Tibial nerve (tissue), 4 donors: ENCODE measurements at regions not wholly inside any gene's neighbourhood (a gene's known extent, or its start where the extent isn't known, plus 50 kb on each side); places are given as distances from the start of the nearest gene placed in this dataset.

ENCODE experiments used
- DNase-seq, 2 donors: peaks; one replicate each; pipeline ENCODE4 v3.0.0-alpha.2; 2019; ENCODE audit warnings: low spot score in 2 of 2
- H3K27ac ChIP-seq, 4 donors: fragments of 200-600 bp; sonication (generic) in 3 of 4; one replicate each; pipeline ENCODE4 v1.5.1; 2017 to 2019; ENCODE audit warnings: mild to moderate bottlenecking in 1 of 4
- H3K27me3 ChIP-seq, 2 donors: fragments of 200-600 bp; sonication (generic) in 1 of 2; one replicate each; pipeline versions ENCODE4 v1.5.1 to v1.6.0; 2017 to 2019
- H3K36me3 ChIP-seq, 3 donors: fragments of 200-600 bp; sonication (generic); one replicate each; pipeline ENCODE4 v1.5.1; 2018 to 2019
- H3K4me1 ChIP-seq, 4 donors: fragments of 200-600 bp; sonication (generic) in 3 of 4; one replicate each; pipeline ENCODE4 v1.5.1; 2017 to 2019
- H3K4me3 ChIP-seq, 4 donors: fragments of 200-600 bp; sonication (generic) in 3 of 4; one replicate each; pipeline ENCODE4 v1.5.1; 2017 to 2019; ENCODE audit warnings: mild to moderate bottlenecking in 1 of 4, moderate library complexity in 1 of 4
- H3K9me3 ChIP-seq, 4 donors: fragments of 200-600 bp; sonication (generic) in 3 of 4; one replicate each; pipeline ENCODE4 v1.5.1; 2017 to 2019
- EP300 ChIP-seq, 2 donors: sonication (generic); formaldehyde crosslinking; IDR thresholded peaks; one replicate each; pipeline ENCODE4 v1.6.1; 2017; ENCODE audit warnings: antibody characterized with exemption in 2 of 2, mild to moderate bottlenecking in 1 of 2
- POLR2A ChIP-seq, 2 donors: fragments of 450-650 bp; IDR thresholded peaks; one replicate each; pipeline ENCODE4 v1.6.1; 2017; ENCODE audit warnings: antibody characterized with exemption in 2 of 2, mild to moderate bottlenecking in 2 of 2, moderate library complexity in 2 of 2
- WGBS, 2 donors: methylation state at CpG; one replicate each; pipeline ENCODE4 v1.1.5; 2018; 5-methylcytosine and 5-hydroxymethylcytosine counted together
- TF ChIP-seq, protein P1 (sequence below), 5 experiments: fragments of 200-600 bp in 3 of 5; fragments of 450-650 bp in 2 of 5; sonication (generic) in 3 of 5; IDR thresholded peaks; one replicate each; pipeline ENCODE4 v1.5.1; 2016 to 2019; ENCODE audit warnings: antibody characterized with exemption in 5 of 5, mild to moderate bottlenecking in 3 of 5, moderate library complexity in 2 of 5

DNA sequence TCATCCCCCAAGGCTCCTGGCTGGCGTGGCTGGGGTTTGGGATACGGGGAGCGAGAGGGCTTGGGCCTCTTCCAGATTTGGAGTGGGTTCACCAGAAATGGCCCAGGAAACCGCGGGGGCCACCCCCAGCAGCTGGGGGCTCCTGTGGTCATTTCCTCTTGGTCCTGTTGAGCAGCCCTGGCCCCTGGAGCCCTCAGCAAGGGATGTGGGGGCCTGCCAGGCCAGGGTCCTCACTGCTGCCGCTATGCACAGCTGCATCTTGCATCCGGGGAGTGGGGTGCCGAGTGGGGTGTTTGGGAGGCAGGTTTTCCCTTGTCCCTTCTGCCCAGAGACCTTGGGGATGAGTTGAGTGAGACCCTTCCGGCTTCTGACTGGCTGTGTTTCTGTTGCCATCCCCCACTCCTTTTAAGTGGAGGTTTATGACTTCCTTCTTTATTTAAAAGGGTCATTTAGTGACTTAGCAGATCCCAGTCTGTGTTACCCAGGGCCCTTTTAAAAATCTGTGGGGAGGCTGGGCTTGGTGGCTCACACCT is 319.8 kb downstream of the SEC14L1 start:
- peak overlapping the region; percentile 18 to 90 (median 71) for H3K27ac ChIP-seq
- H3K4me3 ChIP-seq, result peak overlapping the region in 1 of 4 donors; percentile 7

DNA sequence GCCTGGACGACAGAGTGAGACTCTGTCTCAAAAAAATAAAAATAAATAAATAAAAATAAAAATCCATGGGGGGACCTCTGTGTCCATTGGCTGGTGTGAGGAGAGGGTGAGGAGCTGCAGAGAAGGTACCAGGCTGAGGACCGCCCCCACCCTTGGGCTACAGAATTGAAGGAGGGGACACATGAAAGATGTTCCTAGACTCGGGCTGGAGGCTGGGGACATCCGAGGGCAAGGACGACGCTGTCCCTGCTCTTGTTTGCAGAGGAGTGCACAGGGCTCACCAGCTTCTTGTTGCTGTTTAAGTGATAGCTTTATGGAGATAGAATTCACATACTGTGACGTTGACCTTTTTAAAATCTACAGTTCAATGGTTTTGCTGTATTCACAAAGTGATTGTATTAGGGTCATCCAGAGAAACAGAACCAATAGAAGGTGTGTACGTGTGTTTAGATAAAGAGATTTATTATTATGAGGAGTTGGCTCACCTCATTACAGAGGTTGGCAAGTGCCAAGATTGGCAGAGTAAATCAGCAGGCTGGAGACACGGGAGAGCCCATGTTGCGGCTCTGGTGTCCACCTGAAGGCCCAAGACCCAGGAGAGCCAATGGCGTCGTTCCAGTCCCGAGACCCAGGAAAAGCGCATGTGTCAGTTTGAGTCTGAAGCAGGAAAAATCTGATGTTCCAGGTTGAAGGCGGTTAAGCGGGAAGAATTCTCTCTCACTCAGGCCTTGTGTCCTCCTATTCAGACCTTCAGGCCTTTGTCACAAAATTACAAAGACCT is 320.7 kb downstream of the SEC14L1 start:
- DNase-seq, result no peak
- Histone ChIP-seq H3K36me3 (no peaks in the 10 kb centered on the region), H3K9me3 (no peaks in the 10 kb centered on the region), H3K4me1 (peaks cover 0 to 96% (median 85%) of the 10 kb centered on the region in 4 donors), H3K27ac (peak overlapping the region in 3 of 4 donors; percentile 61 to 90 (median 81)), H3K4me3 (no peak overlapping the region), H3K27me3 (no peaks in the 10 kb centered on the region)
- WGBS, 2 donors, result 70 to 75% methylated on average over 16 of the region's 16 CpGs
- no peak for TF ChIP-seq POLR2A (IDR thresholded peaks at IDR 0.05)
- TF ChIP-seq EP300 (IDR thresholded peaks at IDR 0.05), result no peak
- TF ChIP-seq, protein P1, sequence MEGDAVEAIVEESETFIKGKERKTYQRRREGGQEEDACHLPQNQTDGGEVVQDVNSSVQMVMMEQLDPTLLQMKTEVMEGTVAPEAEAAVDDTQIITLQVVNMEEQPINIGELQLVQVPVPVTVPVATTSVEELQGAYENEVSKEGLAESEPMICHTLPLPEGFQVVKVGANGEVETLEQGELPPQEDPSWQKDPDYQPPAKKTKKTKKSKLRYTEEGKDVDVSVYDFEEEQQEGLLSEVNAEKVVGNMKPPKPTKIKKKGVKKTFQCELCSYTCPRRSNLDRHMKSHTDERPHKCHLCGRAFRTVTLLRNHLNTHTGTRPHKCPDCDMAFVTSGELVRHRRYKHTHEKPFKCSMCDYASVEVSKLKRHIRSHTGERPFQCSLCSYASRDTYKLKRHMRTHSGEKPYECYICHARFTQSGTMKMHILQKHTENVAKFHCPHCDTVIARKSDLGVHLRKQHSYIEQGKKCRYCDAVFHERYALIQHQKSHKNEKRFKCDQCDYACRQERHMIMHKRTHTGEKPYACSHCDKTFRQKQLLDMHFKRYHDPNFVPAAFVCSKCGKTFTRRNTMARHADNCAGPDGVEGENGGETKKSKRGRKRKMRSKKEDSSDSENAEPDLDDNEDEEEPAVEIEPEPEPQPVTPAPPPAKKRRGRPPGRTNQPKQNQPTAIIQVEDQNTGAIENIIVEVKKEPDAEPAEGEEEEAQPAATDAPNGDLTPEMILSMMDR (IDR thresholded peaks at IDR 0.05), result no peak

More for the DNA sequence above, 319.8 kb downstream of the SEC14L1 start:
- 35 to 37% methylated on average over 6 to 9 of the region's 9 CpGs for WGBS, 2 donors
- no peak for DNase-seq
- no peaks in the 10 kb centered on the region for H3K9me3 ChIP-seq
- TF ChIP-seq POLR2A (IDR thresholded peaks at IDR 0.05) (no peak), EP300 (IDR thresholded peaks at IDR 0.05) (no peak)
- TF ChIP-seq, protein P1 (IDR thresholded peaks at IDR 0.05), result no peak
- H3K36me3 ChIP-seq, result no peaks in the 10 kb centered on the region
- no peaks in the 10 kb centered on the region for H3K27me3 ChIP-seq
- H3K4me1 ChIP-seq, result peaks cover 0 to 96% (median 85%) of the 10 kb centered on the region in 4 donors

GRCh38 chr17:77462090-77462489 is 321.3 kb downstream of the SEC14L1 start:
- H3K4me3 ChIP-seq, result no peak overlapping the region
- no peak for DNase-seq
- H3K36me3 ChIP-seq, result no peaks in the 10 kb centered on the region
- peak overlapping the region in 3 of 4 donors; percentile 61 to 90 (median 81) for H3K27ac ChIP-seq
- no peaks in the 10 kb centered on the region for H3K9me3 ChIP-seq
- H3K27me3 ChIP-seq, result no peaks in the 10 kb centered on the region
- WGBS, 2 donors, result 39 to 42% methylated on average over 11 of the region's 11 CpGs
- peaks cover 0 to 96% (median 86%) of the 10 kb centered on the region in 4 donors for H3K4me1 ChIP-seq
- TF ChIP-seq POLR2A (IDR thresholded peaks at IDR 0.05) (no peak), EP300 (IDR thresholded peaks at IDR 0.05) (no peak)
- TF ChIP-seq, protein P1 (IDR thresholded peaks at IDR 0.05), result no peak

DNA sequence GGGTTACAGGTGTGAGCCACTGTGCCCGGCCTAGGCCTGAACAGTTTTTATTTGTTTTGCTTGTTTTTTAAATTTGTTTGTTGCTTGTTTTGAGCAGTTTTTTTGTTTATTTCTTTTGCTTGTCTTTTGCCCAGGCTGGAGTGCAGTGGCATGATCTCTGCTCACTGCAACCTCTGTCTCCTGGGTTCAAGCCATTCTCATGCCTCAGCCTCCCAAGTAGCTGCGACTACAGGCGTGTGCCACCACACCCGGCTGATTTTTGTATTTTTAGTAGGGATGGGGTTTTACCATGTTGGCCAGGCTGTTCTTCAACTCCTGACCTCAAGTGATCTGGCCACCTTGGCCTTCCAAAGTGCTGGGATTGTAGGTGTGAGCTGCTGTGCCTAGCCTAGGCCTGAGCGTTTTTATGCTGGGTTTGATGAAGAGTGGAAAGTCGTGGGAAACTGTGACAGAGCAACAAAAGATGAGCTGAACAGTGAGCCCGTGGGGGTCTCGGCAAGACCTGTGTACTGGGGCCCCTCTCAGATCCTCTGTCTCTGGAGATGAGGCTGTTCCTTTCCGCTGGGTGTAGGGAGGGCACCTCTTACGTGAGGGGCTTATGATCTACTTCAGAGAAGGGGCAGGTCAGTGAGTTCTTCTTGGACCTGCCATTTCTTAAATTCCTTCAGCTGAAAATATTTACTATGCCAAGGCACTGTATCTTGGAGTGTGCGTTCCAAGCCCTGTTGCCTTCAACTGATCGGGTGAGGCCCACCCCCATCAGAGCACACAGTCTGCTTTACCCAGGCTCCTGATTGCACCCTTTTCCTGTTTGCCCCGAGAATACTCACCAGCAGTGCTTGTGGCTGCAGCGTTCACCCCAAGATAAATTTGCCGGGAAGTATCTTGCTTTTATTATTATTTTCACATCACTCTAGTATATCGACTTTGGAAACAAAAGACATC is 322.1 kb downstream of the SEC14L1 start:
- WGBS, 2 donors, result 84 to 85% methylated on average over 16 of the region's 16 CpGs
- Histone ChIP-seq H3K9me3 (no peaks in the 10 kb centered on the region), H3K36me3 (no peaks in the 10 kb centered on the region), H3K4me3 (no peak overlapping the region), H3K27ac (peak overlapping the region in 3 of 4 donors; percentile 61 to 90 (median 81)), H3K27me3 (no peaks in the 10 kb centered on the region), H3K4me1 (peaks cover 0 to 96% (median 86%) of the 10 kb centered on the region in 4 donors)
- TF ChIP-seq, protein P1 (IDR thresholded peaks at IDR 0.05), result no peak
- no peak for TF ChIP-seq POLR2A (IDR thresholded peaks at IDR 0.05)
- no peak for DNase-seq
